GM12878 (cell line): ENCODE measurements at regions not wholly inside any gene's neighbourhood (a gene's known extent, or its start where the extent isn't known, plus 50 kb on each side); places are given as distances from the start of the nearest gene placed in this dataset.
"Not testable (repeated sequence)": the region's sequence is repeated elsewhere in the genome, so short reads cannot be mapped to it uniquely, and the experiment has no call there.

Experiments
- ATAC-seq: fragments of 200-7000 bp; cut with Tn5 transposase; 3 replicates; pipeline ENCODE4 v1.9.1; 2020; ENCODE audit warnings: mild to moderate bottlenecking, moderate library complexity
- BruUV-seq: library from RNA; stranded (reverse); fragments of 400-500 nt; replicated peaks from 2 replicates; lab custom pipeline; 2021; lab: Mats Ljungman, UMichigan
- CTCF ChIA-PET: fragments of 300-600 bp; sonication (Branson Sonifier 250); formaldehyde crosslinking; extraction: SDS; loops from one replicate; lab custom pipeline; 2021; ENCODE audit warnings: inconsistent platforms; lab: Yijun Ruan, JAX
- POLR2A ChIA-PET: fragments of 350-600 bp; formaldehyde crosslinking; extraction: SDS; loops from one replicate; lab custom pipeline; 2021; ENCODE audit warnings: inconsistent platforms; lab: Charles Lee
- RAD21 ChIA-PET: fragments of 300-600 bp; sonication (Branson Sonifier 250); formaldehyde crosslinking; loops from one replicate; lab custom pipeline; 2023; ENCODE audit warnings: antibody characterized with exemption; ENCODE audit not compliant: unreplicated experiment; lab: Charles Lee
- SMC1A ChIA-PET: fragments of 300-600 bp; sonication (Branson Sonifier 250); formaldehyde crosslinking; loops from one replicate; lab custom pipeline; 2023; ENCODE audit not compliant: unreplicated experiment, uncharacterized antibody; lab: Charles Lee
- DNase-seq: peaks from one replicate; pipeline ENCODE4 v3.0.0-alpha.2; 2011; ENCODE audit warnings: low read depth, low spot score
- FAIRE-seq: peaks from 3 replicates; lab custom pipeline; 2011; peaks lifted over from hg19 to GRCh38; lab: Jason Lieb, UNC
- H2AFZ ChIP-seq: 2 replicates; pipeline ENCODE4 v1.6.0; 2011; ENCODE audit warnings: low read depth, low read length, control low read depth; ENCODE audit not compliant: control insufficient read depth
- H3K27ac ChIP-seq: 2 replicates; pipeline ENCODE4 v1.5.1; 2011; ENCODE audit warnings: control low read depth; ENCODE audit not compliant: control insufficient read depth, insufficient read depth
- H3K27me3 ChIP-seq, 2 experiments: replicated peaks in 1 of 2; 2 replicates each; pipeline versions ENCODE4 v1.6.0 to v1.6.1; 2011; ENCODE audit warnings: low read length in 1 of 2; ENCODE audit not compliant: control insufficient read depth in 2 of 2, insufficient read depth in 2 of 2
- H3K36me3 ChIP-seq, 2 experiments: 2 replicates each; pipeline ENCODE4 v1.5.1; 2011; ENCODE audit warnings: low read length in 1 of 2; ENCODE audit not compliant: control insufficient read depth in 2 of 2, insufficient read depth in 2 of 2
- H3K4me1 ChIP-seq: 2 replicates; pipeline ENCODE4 v1.6.1; 2011; ENCODE audit warnings: mild to moderate bottlenecking, low read length, moderate library complexity, mixed read lengths; ENCODE audit not compliant: control insufficient read depth, insufficient read depth
- H3K4me2 ChIP-seq: 2 replicates; pipeline ENCODE4 v1.6.0; 2011; ENCODE audit warnings: control low read depth; ENCODE audit not compliant: control insufficient read depth, insufficient read depth
- H3K4me3 ChIP-seq: fragments of 200-600 bp; sonication (generic); 2 replicates; pipeline ENCODE4 v1.5.1; 2016
- H3K79me2 ChIP-seq: 2 replicates; pipeline ENCODE4 v1.6.0; 2011; ENCODE audit warnings: low read length; ENCODE audit not compliant: control insufficient read depth, insufficient read depth
- H3K9ac ChIP-seq: 2 replicates; pipeline ENCODE4 v1.8.0; 2011; ENCODE audit warnings: low read length, control low read depth, mixed read lengths; ENCODE audit not compliant: control insufficient read depth, insufficient read depth
- H3K9me3 ChIP-seq: replicated peaks from 3 replicates; pipeline ENCODE4 v1.5.1; 2011; ENCODE audit warnings: mild to moderate bottlenecking, low read length; ENCODE audit not compliant: control insufficient read depth, insufficient read depth
- H4K20me1 ChIP-seq: 2 replicates; pipeline ENCODE4 v1.6.0; 2011; ENCODE audit not compliant: control insufficient read depth, insufficient read depth
- WGBS: methylation state at CpG from one replicate; pipeline ENCODE4 v1.1.6; 2016; ENCODE audit warnings: low lambda C conversion rate; ENCODE audit not compliant: insufficient replicate concordance, insufficient coverage; ENCODE audit errors: missing lambda C conversion rate; 5-methylcytosine and 5-hydroxymethylcytosine counted together
- in situ Hi-C: fragments of 300-500 bp; cut with MboI; formaldehyde crosslinking; loops from 9 replicates; pipeline ENCODE4 v1.14.3; 2018; ENCODE audit warnings: mixed read lengths
- intact Hi-C: fragments of 100-400 bp; cut with micrococcal nuclease; formaldehyde crosslinking; loops from one replicate; pipeline ENCODE4 v1.14.2; 2022; ENCODE audit not compliant: unreplicated experiment

DNA sequence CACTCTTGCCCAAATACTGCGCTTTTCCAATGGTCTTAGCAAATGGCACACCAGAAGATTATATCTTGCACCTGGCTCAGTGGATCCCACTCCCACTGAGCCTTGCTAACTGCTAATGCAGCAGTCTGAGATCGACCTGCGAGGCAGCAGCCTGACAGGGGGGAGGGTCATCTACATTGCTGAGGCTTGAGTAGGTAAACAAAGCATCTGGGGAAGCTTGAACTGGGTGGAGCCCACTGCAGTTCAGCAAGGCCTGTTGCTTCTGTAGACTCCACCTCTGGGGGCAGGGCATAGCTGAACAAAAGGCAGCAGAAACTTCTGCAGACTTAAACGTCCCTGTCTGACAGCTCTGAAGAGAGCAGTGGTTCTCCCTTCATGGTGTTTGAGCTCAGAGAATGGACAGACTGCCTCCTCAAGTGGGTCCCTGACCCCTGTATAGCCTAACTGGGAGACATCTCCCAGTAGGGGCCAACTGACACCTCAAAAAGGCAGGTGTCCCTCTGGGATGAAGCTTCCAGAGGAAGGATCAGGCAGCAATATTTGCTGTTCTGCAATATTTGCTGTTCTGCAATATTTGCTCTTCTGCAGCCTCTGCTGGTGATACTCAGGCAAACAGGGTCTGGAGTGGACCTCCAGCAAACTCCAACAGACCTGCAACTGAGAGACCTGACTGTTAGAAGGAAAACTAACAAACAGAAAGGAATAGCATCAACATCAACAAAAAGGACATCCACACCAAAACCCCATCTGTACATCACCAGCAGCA lies 93.0 kb upstream of the MEGF10 start:
- H3K4me1 ChIP-seq, intact Hi-C loops, in situ Hi-C loops, DNase-seq, H3K27ac ChIP-seq, H3K27me3 ChIP-seq, ATAC-seq, RAD21 ChIA-PET, H2AFZ ChIP-seq, BruUV-seq, H4K20me1 ChIP-seq, H3K4me2 ChIP-seq, H3K9ac ChIP-seq, H3K4me3 ChIP-seq, H3K36me3 ChIP-seq, POLR2A ChIA-PET, FAIRE-seq, CTCF ChIA-PET, H3K79me2 ChIP-seq, H3K9me3 ChIP-seq: not testable (repeated sequence)
- WGBS, result 38% methylated on average over 4 of the region's 4 CpGs
- SMC1A ChIA-PET, result interaction anchor here (0.9 to 1.6 kb wide), 2 partner anchors 16 to 126 kb away, joined by 3 read pairs; no protein-coding TSS in a partner anchor

DNA sequence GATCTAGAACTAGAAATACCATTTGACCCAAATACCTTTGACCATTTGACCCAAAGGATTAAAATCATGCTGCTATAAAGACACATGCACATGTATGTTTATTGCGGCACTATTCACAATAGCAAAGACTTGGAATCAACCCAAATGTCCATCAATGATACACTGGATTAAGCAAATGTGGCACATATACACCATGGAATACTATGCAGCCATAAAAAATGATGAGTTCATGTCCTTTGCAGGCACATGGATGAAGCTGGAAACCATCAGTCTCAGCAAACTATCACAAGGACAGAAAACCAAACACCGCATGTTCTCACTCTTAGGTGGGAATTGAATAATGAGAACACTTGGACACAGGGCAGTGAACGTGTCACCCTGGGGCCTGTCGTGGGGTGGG lies 87.9 kb upstream of the MEGF10 start:
- WGBS, result 47% methylated on average over 4 of the region's 4 CpGs
- RAD21 ChIA-PET, SMC1A ChIA-PET, in situ Hi-C loops, H3K9me3 ChIP-seq, H3K4me3 ChIP-seq, POLR2A ChIA-PET, H2AFZ ChIP-seq, BruUV-seq, H3K4me1 ChIP-seq, H3K79me2 ChIP-seq, intact Hi-C loops, H3K27ac ChIP-seq, H3K9ac ChIP-seq, DNase-seq, H3K36me3 ChIP-seq, H3K4me2 ChIP-seq, H3K27me3 ChIP-seq, H4K20me1 ChIP-seq, CTCF ChIA-PET, ATAC-seq, FAIRE-seq: not testable (repeated sequence)
